ENCODE measurements at regions not wholly inside any gene's neighbourhood (a gene's known extent, or its start where the extent isn't known, plus 50 kb on each side); places are given as distances from the start of the nearest gene placed in this dataset.

DNA sequence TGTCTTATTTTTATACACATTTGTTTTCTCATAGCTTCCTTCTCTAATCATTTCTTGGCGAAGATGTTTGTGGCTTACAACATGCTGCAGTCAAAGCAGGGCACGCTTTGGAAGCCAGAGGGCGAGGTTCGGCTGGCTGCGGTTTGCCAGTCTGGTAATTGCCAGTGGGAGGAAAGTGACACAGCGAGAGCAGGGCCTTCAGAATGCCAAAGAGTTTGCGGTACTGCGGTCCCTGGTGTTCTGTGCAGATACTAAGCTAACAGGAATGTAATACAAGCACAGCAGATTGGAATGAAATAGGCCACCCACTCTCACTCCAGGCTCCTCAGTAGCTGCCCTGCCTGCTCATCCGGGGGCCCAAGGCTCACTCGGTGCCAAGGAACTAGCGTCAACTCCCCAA lies 58.7 kb upstream of the TGM3 start:
- DNase-seq: no peak

- no peak for DNase-seq
These were observed 57.2 kb upstream of the TGM3 start for GRCh38 chr20:2238601-2239000.

DNA sequence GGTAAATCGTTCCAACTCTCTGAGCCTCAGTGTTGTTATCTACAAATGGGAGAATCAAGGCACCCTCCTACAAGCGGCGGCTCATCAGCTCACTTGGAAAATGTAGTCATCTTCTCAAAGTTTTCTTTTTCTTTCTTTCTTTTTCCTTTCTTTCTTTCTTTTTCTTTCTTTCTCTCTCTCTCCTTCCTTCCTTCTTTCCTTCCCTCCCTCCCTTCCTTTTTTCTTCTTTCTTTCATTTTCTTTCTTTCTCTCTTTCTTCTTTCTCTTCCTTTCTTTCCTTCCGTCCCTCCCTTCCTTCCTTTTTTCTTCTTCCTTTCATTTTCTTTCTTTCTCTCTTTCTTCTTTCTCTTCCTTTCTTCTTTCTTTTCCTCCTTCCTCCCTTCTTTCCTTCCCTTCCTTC lies 55.0 kb upstream of the TGM3 start:
- DNase-seq: no peak

DNA sequence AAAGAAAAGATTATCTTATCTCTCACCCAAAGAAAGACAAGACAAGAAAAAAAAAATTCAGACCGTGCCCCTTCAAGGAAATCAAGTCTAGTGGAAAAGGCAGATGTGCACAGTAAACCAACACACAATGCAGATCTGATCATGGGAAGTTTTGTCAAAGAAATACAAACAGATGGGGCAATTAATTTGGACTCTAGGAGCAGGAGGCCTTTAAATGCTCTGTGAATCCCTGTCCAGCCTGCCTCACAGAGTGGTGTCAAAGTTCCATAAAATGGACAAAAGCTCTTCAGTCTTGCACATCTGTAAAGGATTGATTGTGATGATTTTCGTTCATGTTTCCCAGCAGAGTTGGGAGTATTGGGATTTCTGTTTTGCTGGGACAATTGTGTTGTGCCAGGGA lies 53.1 kb upstream of the TGM3 start:
- DNase-seq: no peak

DNA sequence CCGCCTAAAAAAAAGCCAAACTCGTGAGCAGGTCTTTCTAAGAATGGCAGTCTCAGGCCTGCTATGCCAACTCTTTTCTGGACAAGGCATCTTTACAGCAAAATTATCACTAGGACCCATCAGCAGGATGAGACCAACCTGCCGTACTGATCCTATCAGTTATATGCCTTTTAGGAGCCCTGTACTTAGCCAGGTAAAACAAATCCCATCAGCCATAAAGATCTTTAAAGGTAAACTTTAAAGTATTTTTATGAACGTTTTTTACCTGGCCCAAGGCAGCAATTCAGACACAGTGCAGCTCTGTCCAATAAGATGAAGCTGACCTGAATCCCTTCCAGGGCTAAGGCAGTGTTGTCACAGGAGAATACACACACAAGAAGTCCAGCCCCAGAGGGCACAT lies 51.3 kb upstream of the TGM3 start:
- no peak for DNase-seq

DNA sequence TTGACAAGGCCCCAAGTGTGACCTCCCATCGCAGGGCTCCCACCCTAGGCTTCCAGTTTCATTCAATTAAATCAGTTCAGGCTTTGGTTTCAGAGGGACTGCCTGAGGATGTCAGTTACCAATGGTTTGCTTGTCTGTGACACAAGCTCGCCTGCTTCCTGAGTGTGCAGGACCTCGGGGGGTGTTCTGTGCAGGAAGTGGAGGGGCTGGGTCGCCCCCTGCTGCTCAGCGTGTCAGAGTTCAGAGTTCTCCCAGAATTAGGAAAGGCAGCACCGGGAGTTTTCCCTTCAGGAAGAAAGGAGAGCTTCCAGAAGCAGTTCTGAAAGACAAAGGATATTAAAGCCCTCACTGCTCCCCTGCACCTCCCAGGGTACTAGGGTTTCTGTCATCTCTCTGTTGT lies 50.8 kb upstream of the TGM3 start:
- no peak for DNase-seq

- DNase-seq: no peak
These were observed 50.2 kb upstream of the TGM3 start for GRCh38 chr20:2245637-2246036.
